ENCODE measurements at regions not wholly inside any gene's neighbourhood (a gene's known extent, or its start where the extent isn't known, plus 50 kb on each side); places are given as distances from the start of the nearest gene placed in this dataset.
"Not testable (repeated sequence)": the region's sequence is repeated elsewhere in the genome, so short reads cannot be mapped to it uniquely, and the experiment has no call there.

DNA sequence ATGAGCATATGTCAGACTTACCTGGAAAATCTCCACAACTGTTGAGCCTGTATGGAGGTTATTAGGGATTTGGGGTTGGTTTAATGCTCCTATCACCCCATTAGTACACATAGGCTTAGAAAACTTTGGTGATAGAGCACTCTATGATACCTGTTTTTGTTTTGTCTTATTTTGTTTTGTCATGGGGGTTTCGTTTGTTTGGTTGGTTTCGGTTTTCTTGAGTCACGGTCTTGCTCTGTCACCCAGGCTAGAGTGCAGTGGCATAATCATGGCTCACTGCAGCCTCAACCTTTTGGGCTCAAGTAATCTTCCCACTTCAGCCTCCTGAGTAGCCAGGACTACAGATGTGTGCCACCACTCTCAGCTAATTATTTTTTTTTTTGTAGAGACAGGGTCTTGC, 70.0 kb downstream of the MZT1 start:
- no peak for DNase-seq
- in situ Hi-C loops (cut with HindIII; ENCODE audit: low pct_ligation_motif_present, low pct_unique_long_range_greater_than_20kb, low sequenced_read_pairs), result no loop called here

DNA sequence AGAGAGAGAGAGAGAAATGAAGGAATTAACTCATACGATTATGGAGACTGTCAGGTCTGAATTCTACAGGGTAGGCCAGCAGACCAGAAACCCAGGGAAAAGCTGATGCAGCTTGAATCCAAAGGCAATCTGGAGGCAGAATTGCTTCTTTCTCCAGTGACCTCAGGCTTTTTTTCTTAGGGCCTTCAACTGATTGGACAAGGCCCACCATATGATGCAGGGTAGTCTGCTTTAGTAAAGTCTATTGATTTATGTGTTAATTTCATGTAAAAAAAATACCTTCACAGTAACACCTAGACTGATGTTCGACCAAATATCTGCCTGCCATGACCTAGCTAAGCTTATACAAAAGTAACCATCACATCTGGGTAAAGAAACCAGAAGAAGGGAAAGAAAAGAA, 71.1 kb downstream of the MZT1 start:
- in situ Hi-C loops (cut with HindIII; ENCODE audit: low pct_ligation_motif_present, low pct_unique_long_range_greater_than_20kb, low sequenced_read_pairs), result no loop called here

DNA sequence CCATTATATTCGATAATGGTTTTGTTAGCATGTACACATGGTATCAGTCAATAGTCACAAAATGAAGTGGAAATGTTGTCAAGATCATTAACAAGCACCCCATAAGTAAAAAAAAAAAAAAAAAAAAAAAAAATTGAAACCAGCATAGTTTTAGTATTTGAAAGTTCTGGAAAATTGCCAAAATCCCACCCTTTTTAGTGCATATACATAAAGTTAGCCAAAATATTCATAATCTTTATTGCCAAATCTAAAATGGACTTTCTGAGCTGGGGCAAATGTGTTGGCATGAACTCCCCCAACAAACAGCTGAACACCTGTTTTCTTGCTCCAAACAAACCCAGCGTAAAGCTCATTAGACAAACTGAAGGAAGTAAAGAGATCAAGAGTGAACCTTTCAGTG, 73.9 kb downstream of the MZT1 start:
- DNase-seq, result no peak
- in situ Hi-C loops (cut with HindIII; ENCODE audit: low pct_ligation_motif_present, low pct_unique_long_range_greater_than_20kb, low sequenced_read_pairs), result no loop called here

More for the DNA sequence above, 71.1 kb downstream of the MZT1 start:
- no peak for DNase-seq

DNA sequence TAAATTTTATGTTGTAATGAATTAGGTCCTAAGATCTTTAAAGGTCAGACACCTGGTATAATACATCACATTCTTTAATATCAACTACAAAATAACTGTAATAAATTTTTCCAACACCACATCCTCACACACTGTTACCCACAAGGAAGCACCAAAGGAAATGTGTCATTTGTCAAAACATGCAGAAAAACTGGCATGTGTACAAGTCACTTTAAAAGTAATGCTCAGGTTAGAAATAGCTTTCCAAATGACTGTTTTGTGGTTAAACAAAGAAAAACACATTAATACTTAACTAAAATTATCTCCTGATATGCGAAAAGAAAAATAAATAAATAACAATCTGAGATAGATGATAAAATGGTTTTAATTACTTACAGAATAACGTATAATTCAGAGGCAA, 74.7 kb downstream of the MZT1 start:
- DNase-seq, result no peak
- in situ Hi-C loops (cut with HindIII; ENCODE audit: low pct_ligation_motif_present, low pct_unique_long_range_greater_than_20kb, low sequenced_read_pairs), result no loop called here

DNA sequence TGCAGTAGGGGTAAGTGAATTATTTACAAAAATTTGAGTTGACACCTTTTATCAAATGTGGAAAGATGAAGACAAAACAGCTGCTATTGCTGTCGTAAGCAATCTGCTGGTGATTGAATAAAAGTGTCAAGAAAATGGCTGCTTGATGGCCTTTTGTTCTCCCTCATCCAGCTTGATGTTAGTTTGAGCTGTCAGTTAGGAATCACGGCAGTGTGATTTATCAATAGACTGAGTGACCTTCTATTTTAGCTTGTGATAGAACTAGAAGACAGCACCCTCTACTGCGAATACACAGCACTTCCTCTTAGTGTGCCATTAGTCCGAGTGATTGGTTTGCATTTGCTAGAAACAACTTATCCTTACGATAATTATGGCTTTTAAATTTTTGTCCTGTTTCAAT, 76.3 kb downstream of the MZT1 start:
- in situ Hi-C loops (cut with HindIII; ENCODE audit: low pct_ligation_motif_present, low pct_unique_long_range_greater_than_20kb, low sequenced_read_pairs), result no loop called here

DNA sequence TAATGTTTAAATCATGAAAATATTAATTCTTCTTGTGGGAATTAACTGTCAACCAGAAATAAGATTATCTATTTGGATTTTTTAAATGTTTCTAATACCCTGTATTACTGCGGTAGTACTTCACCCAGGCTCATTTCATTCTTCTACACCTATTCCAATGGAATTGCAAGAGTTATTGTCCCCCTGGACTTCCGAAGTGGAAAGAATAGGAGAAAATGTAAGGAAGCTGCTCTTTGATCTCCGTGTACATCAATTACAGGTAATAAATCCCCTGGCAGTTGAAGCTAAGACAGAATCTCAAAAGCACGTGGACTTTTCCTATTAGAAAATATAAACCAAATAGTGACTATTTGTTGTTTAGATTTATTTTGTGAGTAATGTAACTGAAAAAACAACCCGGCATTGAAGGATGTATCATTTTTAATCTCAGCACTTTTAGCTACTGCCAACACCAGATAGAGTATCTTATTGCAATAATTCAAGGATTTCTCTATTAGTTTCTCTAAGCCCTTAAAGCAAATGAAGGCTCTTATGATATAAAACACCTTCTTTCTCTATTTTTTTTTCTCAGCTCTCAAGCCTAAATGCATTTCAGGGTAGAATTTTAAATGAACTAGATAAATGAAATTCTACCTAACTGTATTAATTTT, 77.3 kb downstream of the MZT1 start:
- no peak for DNase-seq
- in situ Hi-C loops (cut with HindIII; ENCODE audit: low pct_ligation_motif_present, low pct_unique_long_range_greater_than_20kb, low sequenced_read_pairs), result no loop called here

More for the DNA sequence above, 76.3 kb downstream of the MZT1 start:
- DNase-seq, result peak; percentile 2

DNA sequence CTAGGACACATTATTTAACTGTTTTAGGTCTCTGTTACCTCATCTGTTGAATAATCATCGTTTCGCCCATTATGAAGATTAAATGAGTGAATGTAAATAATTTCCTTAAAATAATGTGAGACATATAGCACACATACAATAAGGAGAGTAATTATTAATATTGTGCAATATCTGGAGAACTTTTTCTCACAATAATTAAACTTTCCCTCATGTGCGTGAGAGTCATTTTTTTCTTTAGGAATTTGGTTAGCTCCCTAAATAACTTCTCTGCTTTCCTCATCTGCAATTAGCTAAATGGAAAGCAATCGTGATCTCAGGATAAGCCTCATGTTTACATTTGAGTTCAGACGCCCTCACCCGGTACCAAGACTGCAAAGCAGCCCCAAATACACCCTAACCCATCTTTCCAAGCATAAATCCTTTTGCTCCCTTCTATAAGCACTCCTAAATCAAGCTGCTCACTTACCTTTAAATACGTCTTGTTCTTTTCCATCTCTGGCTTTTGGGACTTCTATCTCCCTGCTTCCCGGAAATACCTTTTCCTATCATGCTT, 78.8 kb downstream of the MZT1 start:
- in situ Hi-C loops (cut with HindIII; ENCODE audit: low pct_ligation_motif_present, low pct_unique_long_range_greater_than_20kb, low sequenced_read_pairs), result no loop called here
- DNase-seq, result no peak

DNA sequence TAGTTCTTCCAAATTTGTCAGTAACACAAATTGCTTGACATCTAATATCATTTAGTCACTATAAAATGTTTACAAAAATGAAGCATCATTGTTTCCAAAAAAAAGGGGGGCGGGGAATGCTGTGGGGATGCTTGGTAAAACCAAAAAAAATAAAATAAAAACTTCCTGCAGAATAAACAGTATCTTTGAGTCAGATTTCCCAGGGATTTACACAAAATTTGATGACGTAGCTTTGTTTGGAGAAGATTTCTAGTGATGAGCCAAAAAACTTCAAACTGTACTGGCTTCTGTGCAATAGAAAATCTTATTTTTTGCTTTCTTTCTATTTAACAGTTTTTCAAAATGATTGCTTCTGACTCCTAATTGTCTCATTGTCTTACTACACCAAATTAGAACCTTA, 80.0 kb downstream of the MZT1 start:
- in situ Hi-C loops (cut with HindIII; ENCODE audit: low pct_ligation_motif_present, low pct_unique_long_range_greater_than_20kb, low sequenced_read_pairs), result no loop called here
- no peak for DNase-seq

DNA sequence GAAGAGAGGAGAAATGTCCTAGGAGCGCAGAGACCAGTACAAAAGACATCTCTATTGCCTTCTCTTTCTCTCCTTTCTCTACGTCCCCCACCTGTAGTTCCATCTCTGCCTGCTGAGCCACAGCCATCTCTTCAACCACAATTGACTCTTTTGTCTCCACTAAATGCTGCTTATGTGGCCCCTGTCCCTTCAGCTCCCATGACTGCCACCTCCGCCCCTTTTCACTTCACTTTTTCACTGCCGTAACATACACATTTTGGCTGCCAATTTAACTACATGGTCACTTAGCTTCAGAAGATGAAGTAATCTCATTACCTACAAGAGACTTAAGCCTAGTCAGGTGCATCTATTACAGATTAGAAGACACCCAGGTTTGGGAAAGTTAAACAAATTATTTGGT, 81.9 kb downstream of the MZT1 start:
- in situ Hi-C loops (cut with HindIII; ENCODE audit: low pct_ligation_motif_present, low pct_unique_long_range_greater_than_20kb, low sequenced_read_pairs), result no loop called here
- no peak for DNase-seq

DNA sequence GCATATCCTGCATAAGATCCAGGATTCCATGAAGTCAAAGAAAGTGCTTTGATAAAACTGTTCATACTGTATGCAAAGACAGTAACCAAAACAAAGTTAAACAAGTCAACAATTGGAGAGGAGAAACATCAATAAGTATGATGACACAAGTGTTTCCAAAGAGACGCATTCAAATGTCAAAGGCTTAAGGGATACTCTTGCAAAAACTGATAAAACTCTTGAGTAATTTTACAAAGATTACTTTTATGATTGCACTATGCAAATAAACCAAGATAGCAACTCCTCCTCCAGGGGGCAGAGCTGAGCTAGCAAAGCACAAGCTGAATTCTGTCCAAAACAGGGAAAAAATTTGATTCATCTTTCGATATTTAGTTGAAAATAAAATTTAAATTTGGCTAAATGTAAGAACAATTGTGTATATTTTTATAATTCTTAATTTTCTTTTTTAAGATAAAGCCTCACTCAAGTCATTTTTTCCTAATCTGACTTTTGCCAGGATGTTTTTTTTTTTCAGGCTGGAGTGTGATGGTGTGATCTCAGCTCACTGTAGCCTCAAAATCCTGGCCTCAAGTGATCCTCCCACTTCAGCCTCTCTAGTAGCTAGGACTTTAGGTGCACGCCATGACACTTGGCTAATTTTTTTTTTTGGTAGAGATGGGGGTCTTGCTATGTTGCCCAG, 84.0 kb downstream of the MZT1 start:
- DNase-seq, result peak; percentile 42
- in situ Hi-C loops (cut with HindIII; ENCODE audit: low pct_ligation_motif_present, low pct_unique_long_range_greater_than_20kb, low sequenced_read_pairs), result no loop called here

DNA sequence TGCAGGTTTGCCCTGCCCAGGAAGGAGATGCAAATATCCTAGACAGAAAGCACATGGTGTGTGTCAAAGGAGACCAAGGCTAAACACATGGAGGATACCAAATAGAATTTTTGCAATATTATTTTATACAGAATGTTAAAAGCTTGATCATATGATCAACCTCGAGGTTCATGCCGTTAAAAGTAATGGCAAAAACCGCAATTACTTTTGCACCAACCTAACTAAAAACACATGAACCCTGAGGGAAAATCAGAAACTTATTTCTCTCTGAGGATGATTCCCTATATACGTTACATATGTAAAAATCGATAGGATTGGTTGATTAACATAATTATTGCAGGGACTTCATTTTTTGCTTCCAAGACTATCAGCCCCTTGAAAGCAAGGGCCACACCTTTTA, 88.1 kb downstream of the MZT1 start:
- in situ Hi-C loops (cut with HindIII; ENCODE audit: low pct_ligation_motif_present, low pct_unique_long_range_greater_than_20kb, low sequenced_read_pairs), result no loop called here
- no peak for DNase-seq

DNA sequence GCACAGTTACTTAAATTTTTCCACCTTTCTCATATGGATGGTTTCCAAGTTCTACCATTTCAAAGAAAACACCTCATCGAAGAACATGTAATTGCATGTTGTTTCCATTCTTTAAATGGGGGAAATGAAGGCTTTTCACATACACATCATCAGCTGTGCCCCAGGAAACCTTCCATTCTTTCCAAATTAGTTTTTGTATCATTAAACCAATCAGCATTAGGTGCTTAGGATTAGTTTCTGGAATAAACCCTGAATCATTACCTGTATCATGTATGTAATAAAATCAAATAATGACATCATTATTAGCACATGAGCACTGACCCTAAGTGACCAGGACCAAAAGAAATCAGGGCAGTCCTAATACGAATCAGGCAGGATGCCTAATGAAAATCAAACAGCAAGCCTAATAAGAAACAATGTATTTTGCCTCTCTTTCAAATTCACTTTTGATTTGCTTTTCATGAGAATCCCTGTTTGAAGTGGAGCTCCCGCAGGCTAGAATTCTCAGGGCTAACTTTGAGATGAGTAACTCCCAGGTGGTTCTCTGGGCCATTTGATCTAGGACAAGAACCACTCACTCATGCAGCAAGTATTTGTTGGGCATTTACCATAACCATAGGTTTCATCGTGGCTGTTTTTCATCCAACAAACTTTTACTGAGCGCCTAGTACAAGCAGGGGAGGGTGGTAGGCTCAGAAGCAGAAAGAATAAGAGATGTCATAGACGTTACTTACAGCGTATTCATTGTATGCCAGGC, 89.2 kb downstream of the MZT1 start:
- in situ Hi-C loops (cut with HindIII; ENCODE audit: low pct_ligation_motif_present, low pct_unique_long_range_greater_than_20kb, low sequenced_read_pairs), result no loop called here
- DNase-seq, result no peak

DNA sequence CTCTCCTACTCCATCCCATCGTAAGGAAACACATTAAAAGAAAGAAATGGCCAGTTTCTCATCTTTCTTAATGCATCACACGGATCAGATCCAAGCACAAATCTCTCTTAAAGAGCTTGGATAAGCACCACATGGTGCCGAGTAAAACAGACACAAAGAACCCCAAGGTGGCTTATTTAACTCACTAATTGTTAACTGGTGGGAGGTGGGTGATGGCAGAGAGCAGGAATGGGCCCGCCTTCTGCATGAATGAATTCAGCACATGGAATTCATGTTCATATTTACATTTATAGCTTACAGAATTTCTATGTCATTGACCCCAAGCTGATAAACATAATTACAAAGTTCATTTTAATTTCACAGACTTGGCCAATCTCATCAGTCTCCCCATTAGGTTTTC, 89.9 kb downstream of the MZT1 start:
- DNase-seq, result no peak
- in situ Hi-C loops (cut with HindIII; ENCODE audit: low pct_ligation_motif_present, low pct_unique_long_range_greater_than_20kb, low sequenced_read_pairs), result no loop called here

DNA sequence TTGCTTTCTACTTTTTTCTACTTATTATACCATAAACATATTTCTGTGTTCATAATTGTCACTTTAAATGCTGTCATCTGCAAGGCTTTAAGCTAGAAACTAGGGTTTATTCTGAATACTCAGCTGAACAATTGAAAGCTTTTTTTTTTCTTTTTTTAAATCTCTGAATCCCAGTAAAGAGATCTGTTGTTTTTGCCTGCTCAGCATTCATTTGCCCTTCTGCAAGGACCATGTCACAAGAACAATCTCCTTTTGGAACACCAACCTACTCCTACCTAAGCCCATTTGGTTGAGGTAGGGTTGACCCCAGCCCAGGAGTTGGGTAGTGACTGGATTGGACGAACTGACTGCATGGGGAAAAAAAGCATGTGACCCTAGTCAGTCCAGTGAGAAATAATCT, 92.6 kb downstream of the MZT1 start:
- DNase-seq, result no peak
- in situ Hi-C loops (cut with HindIII; ENCODE audit: low pct_ligation_motif_present, low pct_unique_long_range_greater_than_20kb, low sequenced_read_pairs), result no loop called here

DNA sequence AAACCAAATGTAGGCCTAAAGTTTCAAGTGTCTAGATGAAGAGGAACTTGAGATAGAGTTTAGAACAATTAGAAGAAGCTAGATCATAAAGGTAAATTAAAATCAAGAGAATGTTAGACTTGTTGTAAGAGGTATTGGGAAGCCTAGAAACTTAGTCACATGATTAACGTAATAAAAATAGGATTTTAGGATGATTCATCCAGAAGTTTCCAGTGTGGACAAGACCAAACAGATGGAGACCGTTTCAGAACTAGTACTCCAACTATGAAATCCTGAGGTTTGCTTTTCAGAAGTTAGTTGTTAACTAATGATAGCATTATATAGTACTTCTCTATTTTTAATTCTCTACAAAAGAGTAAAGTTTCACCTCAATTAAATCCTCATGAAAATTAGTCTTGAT, 104.9 kb downstream of the MZT1 start:
- DNase-seq, result no peak
- in situ Hi-C loops (cut with HindIII; ENCODE audit: low pct_ligation_motif_present, low pct_unique_long_range_greater_than_20kb, low sequenced_read_pairs), result no loop called here

DNA sequence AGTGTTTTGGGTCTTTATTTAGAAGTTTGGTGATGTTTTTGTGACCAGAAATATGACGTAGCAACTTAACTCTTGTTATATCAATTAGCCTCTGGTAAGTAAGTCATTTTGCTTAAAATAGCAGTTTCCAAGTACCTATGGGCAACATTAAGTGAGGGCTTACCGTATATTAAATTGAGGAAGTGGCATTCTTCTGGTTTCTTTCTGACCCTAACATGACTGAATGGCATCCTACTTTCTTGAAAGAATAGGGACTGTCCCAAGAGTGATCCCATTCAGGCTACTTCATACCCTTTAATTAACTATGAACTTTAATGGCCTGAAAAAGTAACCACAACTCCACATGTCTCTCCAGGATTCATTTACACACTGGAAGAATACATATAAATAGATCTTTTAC, 106.6 kb downstream of the MZT1 start:
- in situ Hi-C loops (cut with HindIII; ENCODE audit: low pct_ligation_motif_present, low pct_unique_long_range_greater_than_20kb, low sequenced_read_pairs), result no loop called here

DNA sequence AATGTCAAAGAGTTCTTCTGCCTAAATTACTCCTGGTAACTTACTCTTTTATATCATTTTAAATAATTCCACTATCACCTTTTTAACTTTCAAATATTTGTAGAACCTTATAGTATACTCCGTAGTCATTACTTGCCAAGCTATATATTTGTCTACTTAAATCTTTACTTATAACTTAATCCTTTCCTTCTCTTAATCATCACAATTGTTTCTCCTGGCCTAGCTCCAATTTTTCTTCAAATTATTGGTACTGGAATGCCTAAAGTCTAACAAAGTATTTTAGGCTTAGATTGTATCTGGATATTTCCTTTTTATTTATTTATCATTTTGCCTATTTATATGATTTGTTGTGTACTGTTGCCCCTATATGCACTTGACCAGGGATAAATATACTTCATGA, 109.5 kb downstream of the MZT1 start:
- no peak for DNase-seq
- in situ Hi-C loops (cut with HindIII; ENCODE audit: low pct_ligation_motif_present, low pct_unique_long_range_greater_than_20kb, low sequenced_read_pairs), result no loop called here

More for the DNA sequence above, 106.6 kb downstream of the MZT1 start:
- DNase-seq, result no peak

DNA sequence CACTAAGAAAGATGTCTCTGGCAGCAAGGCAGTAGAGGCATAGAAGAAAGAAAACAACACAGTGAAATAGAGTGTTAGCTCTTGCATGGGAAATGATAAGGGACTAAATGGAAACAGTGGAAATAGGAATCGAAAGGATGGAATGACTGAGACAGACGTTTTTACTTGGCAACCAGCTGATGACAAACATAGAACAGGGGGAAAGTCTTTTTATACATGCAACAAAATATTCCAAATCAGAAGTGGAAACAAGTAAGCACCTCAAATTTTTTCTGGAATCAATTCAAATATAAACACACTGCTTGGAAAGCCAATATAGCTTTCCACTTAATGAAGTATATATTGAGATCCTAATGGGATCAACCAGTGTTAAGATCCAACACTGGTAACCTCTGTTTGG, 110.2 kb downstream of the MZT1 start:
- in situ Hi-C loops (cut with HindIII; ENCODE audit: low pct_ligation_motif_present, low pct_unique_long_range_greater_than_20kb, low sequenced_read_pairs), result no loop called here
- no peak for DNase-seq

DNA sequence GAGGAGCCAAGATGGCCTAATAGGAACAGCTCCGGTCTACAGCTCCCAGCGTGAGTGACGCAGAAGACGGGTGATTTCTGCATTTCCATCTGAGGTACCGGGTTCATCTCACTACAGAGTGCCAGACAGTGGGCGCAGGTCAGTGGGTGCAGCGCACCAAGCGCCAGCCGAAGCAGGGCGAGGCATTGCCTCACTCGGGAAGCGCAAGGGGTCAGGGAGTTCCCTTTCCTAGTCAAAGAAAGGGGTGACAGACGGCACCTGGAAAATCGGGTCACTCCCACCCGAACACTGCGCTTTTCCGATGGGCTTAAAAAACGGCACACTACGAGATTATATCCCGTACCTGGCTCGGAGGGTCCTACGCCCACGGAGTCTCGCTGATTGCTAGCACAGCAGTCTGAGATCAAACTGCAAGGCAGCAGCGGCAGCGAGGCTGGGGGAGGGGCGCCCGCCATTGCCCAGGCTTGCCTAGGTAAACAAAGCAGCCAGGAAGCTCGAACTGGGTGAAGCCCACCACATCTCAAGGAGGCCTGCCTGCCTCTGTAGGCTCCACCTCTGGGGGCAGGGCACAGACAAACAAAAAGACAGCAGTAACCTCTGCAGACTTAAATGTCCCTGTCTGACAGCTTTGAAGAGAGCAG, 117.1 kb downstream of the MZT1 start:
- DNase-seq; in situ Hi-C loops (cut with HindIII; ENCODE audit: low pct_ligation_motif_present, low pct_unique_long_range_greater_than_20kb, low sequenced_read_pairs): not testable (repeated sequence)
